ENCODE measurements at regions not wholly inside any gene's neighbourhood (a gene's known extent, or its start where the extent isn't known, plus 50 kb on each side); places are given as distances from the start of the nearest gene placed in this dataset.

DNA sequence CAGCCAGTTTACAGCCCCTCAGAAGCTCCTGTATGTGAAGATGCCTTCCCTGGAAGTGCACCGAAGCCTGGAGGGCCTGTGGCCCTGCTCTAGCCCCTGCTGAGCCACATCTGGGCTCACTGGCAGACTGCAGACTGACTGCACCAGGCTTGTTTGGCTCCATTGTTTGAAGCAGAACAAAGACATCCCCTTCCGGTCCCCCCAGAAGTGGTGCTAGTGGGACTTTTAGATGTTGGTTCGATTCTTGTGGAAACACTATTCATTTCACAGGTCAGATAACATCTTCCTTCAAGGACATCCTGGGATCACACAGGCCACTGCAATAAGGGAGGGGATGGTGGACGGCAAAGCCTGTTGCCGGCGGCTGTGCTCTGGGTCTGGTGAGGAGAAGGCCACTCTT is 57.8 kb upstream of the CBLN2 start:
- ATAC-seq (ENCODE audit: low read depth) = no peak
- H2AFZ ChIP-seq (ENCODE audit: insufficient read depth, low read depth, low read length, poor library complexity, severe bottlenecking) = no peak overlapping the region
- H3K4me1 Mint-ChIP-seq = no peaks in the 10 kb centered on the region
- no peaks in the 10 kb centered on the region for H3K79me2 ChIP-seq (ENCODE audit: control insufficient read depth, insufficient read depth, low read length)
- POLR2A ChIA-PET = no interaction called here
- WGBS (ENCODE audit: insufficient coverage) = 93% methylated on average over 4 of the region's 6 CpGs
- H3K27ac Mint-ChIP-seq = no peak overlapping the region
- H4K20me1 ChIP-seq (ENCODE audit: control insufficient read depth, insufficient read depth, low read length, poor library complexity, severe bottlenecking) = no peaks in the 10 kb centered on the region
- no peak overlapping the region for H3K9ac ChIP-seq (ENCODE audit: low read length)
- H3K9me3 Mint-ChIP-seq (ENCODE audit: insufficient read depth) = no peaks in the 10 kb centered on the region
- no peak overlapping the region for H3K27ac ChIP-seq (ENCODE audit: low read length in 2 of 2)
- H3K4me1 ChIP-seq (ENCODE audit: control insufficient read depth in 2 of 2, insufficient read depth in 2 of 2, low read length in 2 of 2) = no peaks in the 10 kb centered on the region
- intact Hi-C loops (cut with micrococcal nuclease) = no loop called here
- peaks cover 0 to 3% (median 0%) of the 10 kb centered on the region in 4 experiments for H3K27me3 ChIP-seq (replicated peaks in 1 of 4; ENCODE audit: control extremely low read depth in 1 of 4, control insufficient read depth in 3 of 4, insufficient read depth in 4 of 4, low read length in 3 of 4)
- no peak overlapping the region for H3K4me3 Mint-ChIP-seq
- DNase-seq = no peak
- no peaks in the 10 kb centered on the region for H3K36me3 ChIP-seq (replicated peaks in 1 of 2; ENCODE audit: control extremely low read depth in 1 of 2, control insufficient read depth in 1 of 2, extremely low read depth in 1 of 2, insufficient read depth in 2 of 2, low read length in 1 of 2)
- H3K4me2 ChIP-seq (replicated peaks; ENCODE audit: low read depth, low read length, poor library complexity, severe bottlenecking) = no peak overlapping the region
- no peak overlapping the region for H3K4me3 ChIP-seq (ENCODE audit: control extremely low read depth in 1 of 5, extremely low read depth in 1 of 5, insufficient read depth in 1 of 5, low read depth in 2 of 5, low read length in 4 of 5)
- no peaks in the 10 kb centered on the region for H3K9me3 ChIP-seq (ENCODE audit: control extremely low read depth in 1 of 3, control insufficient read depth in 2 of 3, insufficient read depth in 1 of 3, low read length in 2 of 3)
- TF ChIP-seq, protein P1, sequence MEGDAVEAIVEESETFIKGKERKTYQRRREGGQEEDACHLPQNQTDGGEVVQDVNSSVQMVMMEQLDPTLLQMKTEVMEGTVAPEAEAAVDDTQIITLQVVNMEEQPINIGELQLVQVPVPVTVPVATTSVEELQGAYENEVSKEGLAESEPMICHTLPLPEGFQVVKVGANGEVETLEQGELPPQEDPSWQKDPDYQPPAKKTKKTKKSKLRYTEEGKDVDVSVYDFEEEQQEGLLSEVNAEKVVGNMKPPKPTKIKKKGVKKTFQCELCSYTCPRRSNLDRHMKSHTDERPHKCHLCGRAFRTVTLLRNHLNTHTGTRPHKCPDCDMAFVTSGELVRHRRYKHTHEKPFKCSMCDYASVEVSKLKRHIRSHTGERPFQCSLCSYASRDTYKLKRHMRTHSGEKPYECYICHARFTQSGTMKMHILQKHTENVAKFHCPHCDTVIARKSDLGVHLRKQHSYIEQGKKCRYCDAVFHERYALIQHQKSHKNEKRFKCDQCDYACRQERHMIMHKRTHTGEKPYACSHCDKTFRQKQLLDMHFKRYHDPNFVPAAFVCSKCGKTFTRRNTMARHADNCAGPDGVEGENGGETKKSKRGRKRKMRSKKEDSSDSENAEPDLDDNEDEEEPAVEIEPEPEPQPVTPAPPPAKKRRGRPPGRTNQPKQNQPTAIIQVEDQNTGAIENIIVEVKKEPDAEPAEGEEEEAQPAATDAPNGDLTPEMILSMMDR (IDR thresholded peaks at IDR 0.05) = no peak
- CTCF ChIA-PET = no interaction called here
- no peaks in the 10 kb centered on the region for H3K27me3 Mint-ChIP-seq

DNA sequence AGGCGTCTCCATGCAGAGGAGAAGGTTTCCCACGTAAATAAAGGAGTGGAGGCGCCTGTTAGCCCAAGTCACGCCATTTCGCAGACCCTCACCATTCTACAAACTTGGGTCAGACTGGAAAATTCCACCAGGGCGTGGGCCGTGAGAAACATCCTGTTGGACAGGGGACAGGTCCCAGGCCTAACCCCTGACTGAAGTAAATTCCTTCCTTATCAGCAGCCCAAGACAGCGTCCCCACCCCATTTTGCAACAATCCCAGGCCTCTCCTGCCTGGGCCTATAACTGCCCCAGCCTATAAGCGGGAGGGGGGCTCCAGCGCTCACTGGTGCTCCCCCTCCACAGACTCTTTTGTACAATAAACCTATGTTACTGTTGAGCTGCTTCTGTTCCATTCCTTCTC is 57.3 kb upstream of the CBLN2 start:
- no peak overlapping the region for H3K9ac ChIP-seq (ENCODE audit: low read length)
- H3K9me3 ChIP-seq (ENCODE audit: control extremely low read depth in 1 of 3, control insufficient read depth in 2 of 3, insufficient read depth in 1 of 3, low read length in 2 of 3) = no peaks in the 10 kb centered on the region
- ChIA-PET CTCF (no interaction called here), POLR2A (no interaction called here)
- ATAC-seq (ENCODE audit: low read depth) (no peak), DNase-seq (no peak)
- WGBS (ENCODE audit: insufficient coverage) = 92% methylated on average over 9 of the region's 10 CpGs
- H3K4me1 Mint-ChIP-seq = no peaks in the 10 kb centered on the region
- H3K27me3 ChIP-seq (replicated peaks in 1 of 4; ENCODE audit: control extremely low read depth in 1 of 4, control insufficient read depth in 3 of 4, insufficient read depth in 4 of 4, low read length in 3 of 4) = peaks cover 0 to 3% (median 0%) of the 10 kb centered on the region in 4 experiments
- H3K79me2 ChIP-seq (ENCODE audit: control insufficient read depth, insufficient read depth, low read length) = no peaks in the 10 kb centered on the region
- no peak overlapping the region for H3K4me3 ChIP-seq (ENCODE audit: control extremely low read depth in 1 of 5, extremely low read depth in 1 of 5, insufficient read depth in 1 of 5, low read depth in 2 of 5, low read length in 4 of 5)
- H3K36me3 ChIP-seq (replicated peaks in 1 of 2; ENCODE audit: control extremely low read depth in 1 of 2, control insufficient read depth in 1 of 2, extremely low read depth in 1 of 2, insufficient read depth in 2 of 2, low read length in 1 of 2) = no peaks in the 10 kb centered on the region
- H3K4me2 ChIP-seq (replicated peaks; ENCODE audit: low read depth, low read length, poor library complexity, severe bottlenecking) = no peak overlapping the region
- H3K4me1 ChIP-seq (ENCODE audit: control insufficient read depth in 2 of 2, insufficient read depth in 2 of 2, low read length in 2 of 2) = no peaks in the 10 kb centered on the region
- H3K9me3 Mint-ChIP-seq (ENCODE audit: insufficient read depth) = no peaks in the 10 kb centered on the region
- no peak overlapping the region for H2AFZ ChIP-seq (ENCODE audit: insufficient read depth, low read depth, low read length, poor library complexity, severe bottlenecking)
- H4K20me1 ChIP-seq (ENCODE audit: control insufficient read depth, insufficient read depth, low read length, poor library complexity, severe bottlenecking) = no peaks in the 10 kb centered on the region
- no peak overlapping the region for H3K27ac Mint-ChIP-seq
- intact Hi-C loops (cut with micrococcal nuclease) = no loop called here
- TF ChIP-seq EZH2 (IDR thresholded peaks at IDR 0.05; ENCODE audit: borderline replicate concordance, insufficient read depth, low read depth, low read length, poor library complexity, severe bottlenecking) = no peak
- TF ChIP-seq, protein P1 (IDR thresholded peaks at IDR 0.05) = no peak
- no peak overlapping the region for H3K27ac ChIP-seq (ENCODE audit: low read length in 2 of 2)
- no peaks in the 10 kb centered on the region for H3K27me3 Mint-ChIP-seq
- H3K4me3 Mint-ChIP-seq = no peak overlapping the region
